ENCODE measurements at regions not wholly inside any gene's neighbourhood (a gene's known extent, or its start where the extent isn't known, plus 50 kb on each side); places are given as distances from the start of the nearest gene placed in this dataset.

DNA sequence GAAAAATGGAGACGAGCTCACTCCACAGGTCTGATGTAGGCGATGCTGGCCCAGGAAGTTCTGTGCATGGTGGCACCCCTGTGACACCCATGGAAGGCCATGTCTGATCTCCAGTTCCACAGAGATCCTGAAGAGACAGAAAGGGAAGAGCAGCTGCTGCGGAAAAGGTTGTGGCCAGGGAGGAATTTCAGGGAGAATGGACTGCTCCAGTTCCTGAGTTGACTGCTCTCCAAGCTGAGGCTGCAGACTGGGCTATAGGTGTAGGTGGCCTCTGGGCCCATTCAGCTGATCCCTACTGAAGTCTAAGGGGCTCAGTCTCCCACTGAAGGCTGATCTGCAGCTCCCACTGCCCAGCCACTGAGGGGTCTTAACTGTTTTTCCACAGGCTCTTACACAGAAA, 89.2 kb downstream of the ETS2 start:
- H3K4me1 ChIP-seq, result peaks cover 0 to 6% of the 10 kb centered on the region in 2 donors
- intact Hi-C loops (cut with DNase I), result no loop called here
- TF ChIP-seq, protein P1, sequence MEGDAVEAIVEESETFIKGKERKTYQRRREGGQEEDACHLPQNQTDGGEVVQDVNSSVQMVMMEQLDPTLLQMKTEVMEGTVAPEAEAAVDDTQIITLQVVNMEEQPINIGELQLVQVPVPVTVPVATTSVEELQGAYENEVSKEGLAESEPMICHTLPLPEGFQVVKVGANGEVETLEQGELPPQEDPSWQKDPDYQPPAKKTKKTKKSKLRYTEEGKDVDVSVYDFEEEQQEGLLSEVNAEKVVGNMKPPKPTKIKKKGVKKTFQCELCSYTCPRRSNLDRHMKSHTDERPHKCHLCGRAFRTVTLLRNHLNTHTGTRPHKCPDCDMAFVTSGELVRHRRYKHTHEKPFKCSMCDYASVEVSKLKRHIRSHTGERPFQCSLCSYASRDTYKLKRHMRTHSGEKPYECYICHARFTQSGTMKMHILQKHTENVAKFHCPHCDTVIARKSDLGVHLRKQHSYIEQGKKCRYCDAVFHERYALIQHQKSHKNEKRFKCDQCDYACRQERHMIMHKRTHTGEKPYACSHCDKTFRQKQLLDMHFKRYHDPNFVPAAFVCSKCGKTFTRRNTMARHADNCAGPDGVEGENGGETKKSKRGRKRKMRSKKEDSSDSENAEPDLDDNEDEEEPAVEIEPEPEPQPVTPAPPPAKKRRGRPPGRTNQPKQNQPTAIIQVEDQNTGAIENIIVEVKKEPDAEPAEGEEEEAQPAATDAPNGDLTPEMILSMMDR (IDR thresholded peaks at IDR 0.05), result no peak
- no peak for DNase-seq
- no peaks in the 10 kb centered on the region for H3K9me3 ChIP-seq
- H3K27me3 ChIP-seq, result no peaks in the 10 kb centered on the region
- H3K4me3 ChIP-seq, result no peak overlapping the region
- no peak for ATAC-seq
- H3K36me3 ChIP-seq, result no peaks in the 10 kb centered on the region
- H3K27ac ChIP-seq, result no peak overlapping the region

DNA sequence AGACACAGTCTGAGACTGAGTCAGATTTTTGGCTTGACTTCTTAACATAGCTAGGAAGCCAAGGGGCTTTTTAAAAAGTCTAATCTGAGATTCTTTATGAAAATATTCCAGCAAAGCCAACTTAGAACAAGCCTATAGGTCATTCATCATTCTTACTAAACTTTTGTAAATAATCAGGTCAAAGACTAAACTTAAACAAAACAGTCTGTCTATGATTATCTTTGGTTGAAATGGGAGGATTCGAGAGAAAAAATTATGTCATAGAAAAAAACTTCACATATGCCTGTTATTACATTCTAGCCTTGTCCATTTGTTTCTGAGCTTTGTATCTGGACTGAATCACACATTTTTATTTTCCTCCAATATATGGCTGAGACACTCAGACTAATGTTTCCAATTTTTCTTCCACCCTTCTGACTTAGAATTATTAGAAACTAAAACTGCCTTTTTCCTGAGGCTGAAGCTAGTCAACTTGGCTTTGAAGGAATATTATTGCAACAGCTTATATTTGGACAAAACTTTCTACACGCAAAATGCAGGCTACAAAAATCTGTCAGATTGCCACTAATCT, 83.3 kb downstream of the ETS2 start:
- intact Hi-C loops (cut with DNase I), result no loop called here
- peaks cover 0 to 27% of the 10 kb centered on the region in 2 donors for H3K9me3 ChIP-seq
- no peak overlapping the region for H3K4me3 ChIP-seq
- H3K27me3 ChIP-seq, result no peaks in the 10 kb centered on the region
- H3K36me3 ChIP-seq, result no peaks in the 10 kb centered on the region
- ATAC-seq, result no peak
- TF ChIP-seq, protein P1 (IDR thresholded peaks at IDR 0.05), result no peak
- DNase-seq, result peak in 2 of 4 donors; percentile 41 to 52
- H3K27ac ChIP-seq, result peak overlapping the region in 1 of 2 donors; percentile 28
- no peaks in the 10 kb centered on the region for H3K4me1 ChIP-seq

DNA sequence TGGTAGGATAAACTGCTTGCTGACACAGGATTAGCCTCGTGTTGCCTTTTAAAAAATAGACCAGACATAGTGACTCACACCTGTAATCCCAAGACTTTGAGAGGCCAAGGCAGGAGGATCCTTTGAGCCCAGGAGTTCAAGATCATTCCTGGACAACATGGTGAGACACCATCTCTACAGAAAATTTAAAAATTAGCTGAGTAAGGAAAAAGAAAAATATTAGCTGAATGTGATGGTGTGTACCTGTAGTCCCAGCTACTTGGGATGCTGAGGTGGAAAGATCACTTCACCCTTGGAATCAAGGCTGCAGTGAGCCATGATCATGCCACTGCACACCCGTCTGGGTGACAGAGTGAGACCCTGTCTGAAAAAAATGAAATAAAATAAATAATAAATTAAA, 82.0 kb downstream of the ETS2 start:
- ATAC-seq, result no peak
- TF ChIP-seq, protein P1 (IDR thresholded peaks at IDR 0.05), result no peak
- intact Hi-C loops (cut with DNase I), result no loop called here

DNA sequence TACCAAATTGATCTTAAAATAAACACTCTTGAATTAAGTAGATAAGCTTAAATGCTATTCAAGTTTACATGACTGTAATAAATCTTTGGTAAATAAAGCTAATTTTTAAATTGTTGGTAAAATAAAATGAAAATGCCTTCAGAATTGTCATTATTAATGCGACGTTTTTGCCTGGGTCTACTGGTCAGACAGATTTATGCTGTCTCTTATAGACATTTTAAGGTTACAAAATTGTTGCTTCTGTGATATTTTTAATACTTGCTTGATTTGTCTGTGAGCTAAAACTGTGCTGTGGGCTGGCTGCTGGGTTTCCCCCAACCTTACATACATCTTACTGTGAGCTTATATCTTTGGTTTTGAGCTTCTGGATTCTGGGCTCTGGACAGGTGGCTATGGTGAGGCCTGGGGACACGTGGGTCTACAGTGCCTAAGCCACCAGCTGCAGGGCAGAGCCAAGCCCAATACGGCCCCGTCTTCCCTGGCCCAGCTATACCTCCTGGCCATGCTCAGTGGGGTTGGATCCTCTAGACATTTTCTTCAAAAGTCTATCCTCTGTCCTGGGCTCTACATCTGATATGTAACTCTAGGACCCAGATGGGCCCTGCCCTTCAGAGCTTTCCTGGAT, 81.4 kb downstream of the ETS2 start:
- Histone ChIP-seq H3K4me1 (no peaks in the 10 kb centered on the region), H3K27me3 (no peaks in the 10 kb centered on the region), H3K36me3 (no peaks in the 10 kb centered on the region), H3K9me3 (peaks cover 3 to 41% of the 10 kb centered on the region in 2 donors), H3K27ac (no peak overlapping the region), H3K4me3 (no peak overlapping the region)
- no peak for ATAC-seq
- TF ChIP-seq, protein P1 (IDR thresholded peaks at IDR 0.05), result no peak
- intact Hi-C loops (cut with DNase I), result no loop called here
- no peak for DNase-seq

More for the DNA sequence above, 82.0 kb downstream of the ETS2 start:
- Histone ChIP-seq H3K27me3 (no peaks in the 10 kb centered on the region), H3K9me3 (peaks cover 3 to 38% of the 10 kb centered on the region in 2 donors), H3K27ac (no peak overlapping the region), H3K4me3 (no peak overlapping the region), H3K4me1 (no peaks in the 10 kb centered on the region), H3K36me3 (no peaks in the 10 kb centered on the region)
- DNase-seq, result no peak

DNA sequence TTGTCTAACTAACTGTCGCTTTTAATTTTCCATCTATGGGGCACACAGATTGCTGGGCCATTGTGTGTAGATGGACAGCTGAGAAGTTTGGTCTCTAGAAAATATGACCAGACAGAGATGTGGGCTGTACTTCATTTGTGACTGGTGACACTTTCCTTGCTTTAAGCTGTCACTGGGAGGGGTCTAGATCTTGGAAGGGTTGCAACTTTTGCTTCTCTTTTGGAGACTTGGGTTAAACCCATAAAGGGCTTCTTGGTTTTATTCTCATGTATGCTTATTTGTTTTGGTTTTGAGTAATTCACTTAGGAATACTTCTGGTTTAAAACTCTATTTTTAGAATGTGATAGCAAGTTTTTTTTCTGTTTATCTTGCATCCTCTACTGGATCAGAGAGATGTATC, 80.2 kb downstream of the ETS2 start:
- no peaks in the 10 kb centered on the region for H3K36me3 ChIP-seq
- intact Hi-C loops (cut with DNase I), result no loop called here
- H3K4me1 ChIP-seq, result no peaks in the 10 kb centered on the region
- DNase-seq (no peak), ATAC-seq (no peak)
- TF ChIP-seq, protein P1 (IDR thresholded peaks at IDR 0.05), result no peak
- H3K9me3 ChIP-seq, result peaks cover 3 to 41% of the 10 kb centered on the region in 2 donors
- H3K27me3 ChIP-seq, result no peaks in the 10 kb centered on the region
- H3K27ac ChIP-seq, result no peak overlapping the region
- no peak overlapping the region for H3K4me3 ChIP-seq

All from left lung (tissue), 4 donors.